Keratinocyte (primary cell): ENCODE measurements at regions not wholly inside any gene's neighbourhood (a gene's known extent, or its start where the extent isn't known, plus 50 kb on each side); places are given as distances from the start of the nearest gene placed in this dataset.

Source experiments
- DNase-seq: peaks from one replicate; pipeline ENCODE4 v3.0.0-alpha.2; 2011; ENCODE audit warnings: low read depth, missing footprints, low spot score
- FAIRE-seq: peaks from 2 replicates; lab custom pipeline; 2011; peaks lifted over from hg19 to GRCh38; lab: Jason Lieb, UNC
- H2AFZ ChIP-seq: 2 replicates; pipeline ENCODE4 v1.6.0; 2012; ENCODE audit warnings: low read length, control low read depth, inconsistent platforms; ENCODE audit not compliant: control insufficient read depth
- H3K27ac ChIP-seq: 2 replicates; pipeline ENCODE4 v1.5.1; 2011; ENCODE audit warnings: low read length; ENCODE audit not compliant: control insufficient read depth, insufficient read depth
- H3K27me3 ChIP-seq: 3 replicates; pipeline ENCODE4 v1.6.0; 2011; ENCODE audit warnings: low read length; ENCODE audit not compliant: control insufficient read depth, insufficient read depth; ENCODE audit errors: extremely low read depth
- H3K36me3 ChIP-seq, 2 experiments: 2 replicates in 1 of 2; 3 replicates in 1 of 2; pipeline ENCODE4 v1.5.1; 2011; ENCODE audit warnings: low read length in 2 of 2, mild to moderate bottlenecking in 1 of 2; ENCODE audit not compliant: control insufficient read depth in 2 of 2, insufficient read depth in 2 of 2; ENCODE audit errors: extremely low read depth in 1 of 2
- H3K4me1 ChIP-seq: 3 replicates; pipeline ENCODE4 v1.5.1; 2011; ENCODE audit warnings: low read length; ENCODE audit not compliant: control insufficient read depth, insufficient read depth; ENCODE audit errors: extremely low read depth
- H3K4me2 ChIP-seq: 3 replicates; pipeline ENCODE4 v1.6.0; 2011; ENCODE audit warnings: low read depth, low read length; ENCODE audit not compliant: control insufficient read depth, insufficient read depth; ENCODE audit errors: extremely low read depth
- H3K4me3 ChIP-seq, 3 experiments: fragments of 200-600 bp in 1 of 3; sonication (generic) in 1 of 3; 2 replicates in 2 of 3; 3 replicates in 1 of 3; pipeline ENCODE4 v1.5.1; 2011 to 2016; ENCODE audit warnings: low read length in 3 of 3, mild to moderate bottlenecking in 3 of 3, control low read depth in 2 of 3, inconsistent platforms in 1 of 3, low read depth in 1 of 3, mixed read lengths in 1 of 3, mixed run types in 1 of 3, moderate library complexity in 1 of 3; ENCODE audit not compliant: control insufficient read depth in 2 of 3, insufficient read depth in 2 of 3; ENCODE audit errors: extremely low read depth in 1 of 3
- H3K79me2 ChIP-seq: 2 replicates; pipeline ENCODE4 v1.6.0; 2012; ENCODE audit warnings: low read length; ENCODE audit not compliant: control insufficient read depth, insufficient read depth
- H3K9ac ChIP-seq: 3 replicates; pipeline ENCODE4 v1.6.0; 2011; ENCODE audit warnings: low read length; ENCODE audit not compliant: control insufficient read depth, insufficient read depth; ENCODE audit errors: extremely low read depth
- H3K9me1 ChIP-seq: 3 replicates; pipeline ENCODE4 v1.6.0; 2011; ENCODE audit warnings: low read length; ENCODE audit not compliant: control insufficient read depth, insufficient read depth; ENCODE audit errors: extremely low read depth
- H3K9me3 ChIP-seq: 2 replicates; pipeline ENCODE4 v1.5.1; 2012; ENCODE audit warnings: low read depth, low read length; ENCODE audit not compliant: control insufficient read depth
- H4K20me1 ChIP-seq: 3 replicates; pipeline ENCODE4 v1.6.0; 2011; ENCODE audit warnings: low read length; ENCODE audit not compliant: control insufficient read depth, insufficient read depth; ENCODE audit errors: extremely low read depth
- CTCF ChIP-seq, 3 experiments: IDR thresholded peaks in 1 of 3; conservative IDR thresholded peaks in 1 of 3; optimal IDR thresholded peaks in 1 of 3; 2 replicates in 2 of 3; 3 replicates in 1 of 3; pipeline versions ENCODE3 to v1.5.1; 2011; ENCODE audit warnings: low read length in 3 of 3, mild to moderate bottlenecking in 3 of 3, moderate library complexity in 2 of 3, control low read depth in 1 of 3, inconsistent platforms in 1 of 3; ENCODE audit not compliant: insufficient read depth in 2 of 3; ENCODE audit errors: extremely low read depth in 1 of 3
- EZH2 ChIP-seq: IDR thresholded peaks from one replicate; pipeline ENCODE4 v1.6.1; 2012; ENCODE audit warnings: inconsistent platforms, mild to moderate bottlenecking, low read length, moderate library complexity
- dilution Hi-C: fragments of 300-500 bp; cut with MboI; formaldehyde crosslinking; loops from one replicate; pipeline ENCODE4 v1.7.0; 2020; ENCODE audit warnings: low sequenced_read_pairs; ENCODE audit not compliant: extremely low pct_ligation_motif_present

GRCh38 chr10:108684431-108684830, 1238.9 kb downstream of the XPNPEP1 start:
- DNase-seq = no peak
- no peak for FAIRE-seq
- dilution Hi-C loops = no loop called here

DNA sequence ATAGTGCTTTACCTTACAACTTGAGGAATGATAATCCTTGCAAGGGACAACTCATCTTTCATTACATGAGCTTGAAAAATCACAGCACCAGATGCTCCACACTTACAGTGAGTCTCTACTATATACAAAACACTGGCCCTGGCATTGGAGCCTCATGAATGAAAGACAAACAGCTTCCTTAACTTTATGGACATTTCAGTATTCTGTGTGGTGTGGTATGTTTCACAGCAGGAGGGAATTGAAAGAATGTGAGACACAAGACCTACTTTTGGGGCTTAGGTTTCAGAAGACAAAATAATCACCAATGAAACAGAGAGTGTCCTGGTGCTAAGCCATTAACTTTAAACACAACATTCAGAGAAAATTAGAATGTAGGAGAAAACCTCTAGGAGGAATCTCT, 1249.6 kb downstream of the XPNPEP1 start:
- no peak for FAIRE-seq
- no peak for TF ChIP-seq EZH2
- TF ChIP-seq CTCF (optimal IDR thresholded peaks at IDR 0.05 in 1 of 3, IDR thresholded peaks at IDR 0.05 in 1 of 3, conservative IDR thresholded peaks at IDR 0.05 in 1 of 3; ENCODE audit: extremely low read depth in 1 of 3, insufficient read depth in 2 of 3, low read length in 3 of 3) = no peak

More at GRCh38 chr10:108684431-108684830, 1238.9 kb downstream of the XPNPEP1 start:
- no peak for TF ChIP-seq EZH2
- Histone ChIP-seq H3K36me3 (no peaks in the 10 kb centered on the region), H3K4me2 (no peak overlapping the region), H3K27ac (no peak overlapping the region), H3K79me2 (no peaks in the 10 kb centered on the region), H3K9me3 (no peaks in the 10 kb centered on the region), H3K4me3 (no peak overlapping the region), H3K4me1 (no peaks in the 10 kb centered on the region), H3K9me1 (no peaks in the 10 kb centered on the region), H3K27me3 (no peaks in the 10 kb centered on the region), H3K9ac (no peak overlapping the region), H2AFZ (no peak overlapping the region), H4K20me1 (no peaks in the 10 kb centered on the region)

GRCh38 chr10:108663587-108663986, 1259.7 kb downstream of the XPNPEP1 start:
- Histone ChIP-seq H3K27ac (no peak overlapping the region), H2AFZ (no peak overlapping the region), H3K27me3 (no peaks in the 10 kb centered on the region), H3K36me3 (no peaks in the 10 kb centered on the region), H3K9me3 (no peaks in the 10 kb centered on the region), H3K4me1 (no peaks in the 10 kb centered on the region), H3K4me2 (no peak overlapping the region), H3K9ac (no peak overlapping the region), H4K20me1 (no peaks in the 10 kb centered on the region), H3K9me1 (no peaks in the 10 kb centered on the region), H3K4me3 (no peak overlapping the region), H3K79me2 (no peaks in the 10 kb centered on the region)
- DNase-seq = no peak
- TF ChIP-seq EZH2 = no peak
- no peak for TF ChIP-seq CTCF (optimal IDR thresholded peaks at IDR 0.05 in 1 of 3, IDR thresholded peaks at IDR 0.05 in 1 of 3, conservative IDR thresholded peaks at IDR 0.05 in 1 of 3; ENCODE audit: extremely low read depth in 1 of 3, insufficient read depth in 2 of 3, low read length in 3 of 3)
- no peak for FAIRE-seq
- dilution Hi-C loops = no loop called here

More for the DNA sequence above, 1249.6 kb downstream of the XPNPEP1 start:
- H3K79me2 ChIP-seq = no peaks in the 10 kb centered on the region
- H3K9me3 ChIP-seq = no peaks in the 10 kb centered on the region
- dilution Hi-C loops = no loop called here
- no peaks in the 10 kb centered on the region for H3K27me3 ChIP-seq
- H3K4me2 ChIP-seq = no peak overlapping the region
- H3K9me1 ChIP-seq = no peaks in the 10 kb centered on the region
- no peaks in the 10 kb centered on the region for H4K20me1 ChIP-seq
- H3K27ac ChIP-seq = no peak overlapping the region
- no peak overlapping the region for H3K4me3 ChIP-seq
- H3K4me1 ChIP-seq = no peaks in the 10 kb centered on the region
- no peak overlapping the region for H3K9ac ChIP-seq
- H2AFZ ChIP-seq = no peak overlapping the region
- H3K36me3 ChIP-seq = no peaks in the 10 kb centered on the region
- no peak for DNase-seq
